ENCODE measurements at regions not wholly inside any gene's neighbourhood (a gene's known extent, or its start where the extent isn't known, plus 50 kb on each side); places are given as distances from the start of the nearest gene placed in this dataset.
"Not testable (repeated sequence)": the region's sequence is repeated elsewhere in the genome, so short reads cannot be mapped to it uniquely, and the experiment has no call there.

DNA sequence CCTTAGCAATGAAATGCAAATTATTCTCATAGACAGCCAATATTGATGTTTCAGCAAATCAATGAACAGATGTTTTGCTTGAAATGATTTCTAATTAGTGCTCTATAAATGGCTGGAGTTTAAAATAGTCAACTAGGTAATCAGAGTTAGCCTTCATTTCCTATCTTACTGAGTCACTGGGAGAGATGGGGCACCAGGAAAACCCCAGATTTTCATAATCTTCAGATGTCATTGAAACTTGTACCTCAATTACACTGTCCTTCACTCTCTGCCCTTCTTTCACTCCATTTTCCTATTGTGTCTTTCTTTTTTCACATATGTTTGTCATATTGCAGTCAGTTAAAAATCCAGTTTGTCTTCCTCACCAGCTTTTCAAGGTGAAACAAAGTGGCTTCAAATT, 92.7 kb downstream of the C12orf75 start:
- no peak for DNase-seq (ENCODE audit: low read depth, low spot score)

GRCh38 chr12:105423921-105424320, 93.4 kb downstream of the C12orf75 start:
- DNase-seq (ENCODE audit: low read depth, low spot score): no peak

DNA sequence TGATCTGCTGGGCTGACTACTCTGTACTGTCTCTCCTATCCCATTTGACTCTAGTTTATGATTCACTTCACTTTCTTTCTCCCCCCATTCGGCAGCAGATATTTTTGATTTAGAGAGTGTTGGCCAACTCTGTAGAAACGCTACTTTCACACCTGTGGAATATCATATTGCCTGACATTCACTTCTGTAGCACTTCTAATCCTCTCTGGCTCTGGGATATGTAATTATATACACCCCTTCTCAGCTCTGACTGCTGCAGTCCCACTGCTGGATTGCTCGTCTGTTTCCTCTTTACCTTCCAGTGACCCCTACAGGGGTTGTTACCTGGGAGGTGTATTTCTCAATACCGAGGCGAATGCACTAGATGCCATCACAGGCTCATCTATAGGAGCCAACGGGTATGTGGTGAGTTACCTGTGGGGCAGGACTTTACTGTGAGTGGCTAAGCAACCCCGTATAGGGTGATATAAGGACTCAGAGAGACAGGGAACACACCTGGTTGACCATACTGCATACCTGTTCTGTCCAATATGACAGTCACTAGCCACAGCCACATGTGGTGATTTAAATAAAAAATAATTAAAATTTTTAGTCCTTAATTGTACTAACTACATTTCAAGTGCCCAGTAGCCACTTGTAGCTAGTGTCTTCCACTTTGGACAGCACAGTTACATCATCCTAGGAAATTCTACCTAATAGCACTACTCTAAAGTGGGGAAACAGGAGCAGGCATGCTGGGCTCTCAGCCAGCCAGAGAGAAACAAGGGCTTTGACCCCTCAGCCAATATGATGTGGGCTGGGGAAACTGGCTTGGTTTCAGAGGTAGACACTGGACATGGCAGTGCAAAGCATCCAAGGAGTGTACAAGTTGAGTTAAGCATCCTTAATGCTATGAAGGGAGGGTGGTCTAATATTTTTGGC, 95.0 kb downstream of the C12orf75 start:
- DNase-seq (ENCODE audit: low read depth, low spot score): no peak

DNA sequence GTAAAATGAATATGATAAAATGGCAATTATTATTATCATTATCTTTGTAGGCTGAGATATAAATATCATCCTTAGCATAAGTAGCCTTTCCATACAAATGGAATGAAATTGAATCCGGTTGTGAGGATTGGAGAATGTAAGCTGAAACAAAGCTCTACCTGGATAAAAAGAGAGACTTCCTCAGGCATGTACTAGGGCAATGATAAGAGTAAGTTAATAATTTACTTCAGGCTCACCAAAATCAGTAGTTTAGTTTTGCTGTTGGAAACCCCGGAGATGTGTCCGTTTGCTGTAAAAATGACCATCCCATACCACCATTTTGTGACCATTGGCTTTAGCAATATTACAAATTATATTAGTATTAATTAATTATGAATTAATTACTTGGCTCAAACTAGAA, 96.3 kb downstream of the C12orf75 start:
- no peak for DNase-seq (ENCODE audit: low read depth, low spot score)

GRCh38 chr12:105427883-105428282, 97.4 kb downstream of the C12orf75 start:
- DNase-seq (ENCODE audit: low read depth, low spot score): no peak

GRCh38 chr12:105428793-105429395, 98.4 kb downstream of the C12orf75 start:
- DNase-seq (ENCODE audit: low read depth, low spot score): no peak

DNA sequence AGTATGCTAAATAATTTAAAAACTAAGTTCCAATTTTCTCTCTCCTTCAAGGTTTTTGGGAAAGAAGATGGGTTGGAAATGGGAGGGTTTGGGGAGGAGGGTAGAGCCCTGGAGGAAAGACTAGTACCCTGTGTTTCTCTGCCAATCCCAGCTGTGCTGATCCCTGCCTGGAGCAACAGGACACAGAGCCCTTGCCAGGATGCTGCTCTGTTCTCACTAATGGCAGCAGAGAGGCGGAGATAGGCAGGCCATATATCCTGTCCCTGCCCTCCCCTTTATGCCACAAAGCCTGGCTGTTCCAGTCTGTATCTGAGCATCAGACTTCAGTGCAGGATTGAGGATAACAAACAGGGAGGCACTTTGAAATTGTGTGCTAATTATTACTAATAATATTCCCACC, 99.0 kb downstream of the C12orf75 start:
- DNase-seq (ENCODE audit: low read depth, low spot score): no peak

- DNase-seq (ENCODE audit: low read depth, low spot score): no peak
These were observed 101.1 kb downstream of the C12orf75 start for GRCh38 chr12:105431537-105432100.

DNA sequence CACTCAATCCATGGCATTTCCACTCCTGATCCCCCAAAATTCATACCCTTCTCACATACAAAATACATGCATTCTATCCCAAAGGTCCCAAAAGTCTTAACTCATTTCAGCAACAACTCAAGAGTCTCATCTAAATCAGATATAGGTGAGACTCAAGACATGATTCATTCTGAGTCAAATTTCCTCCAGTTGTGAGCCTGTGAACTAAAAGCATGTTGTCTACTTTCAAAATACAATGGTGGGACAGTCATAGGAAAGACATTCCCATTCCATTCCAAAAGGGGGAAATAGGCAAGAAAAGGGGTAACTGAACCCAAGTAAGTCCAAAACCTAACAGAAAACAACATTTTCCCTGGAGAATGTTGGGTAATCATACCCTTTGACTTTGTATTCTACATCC, 103.3 kb downstream of the C12orf75 start:
- DNase-seq (ENCODE audit: low read depth, low spot score): peak; percentile 29

DNA sequence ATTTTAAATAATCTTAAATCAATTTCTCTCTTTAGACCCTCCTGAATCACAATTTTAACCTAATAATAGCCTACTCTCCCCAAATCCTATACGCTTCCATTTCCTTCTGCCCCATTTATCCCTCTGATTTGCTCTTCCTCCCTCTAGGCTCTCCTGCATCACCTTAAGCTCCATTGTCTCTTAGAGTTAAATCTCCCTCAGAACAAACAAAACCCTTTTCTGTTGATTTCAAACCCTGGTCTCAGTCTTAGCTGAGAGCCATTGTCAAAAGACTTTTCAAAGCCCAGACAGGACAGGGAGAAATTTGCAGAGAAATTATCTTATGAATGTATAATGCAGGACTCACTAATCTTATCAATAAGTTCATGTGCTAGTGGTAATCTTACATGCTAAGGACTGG, 106.1 kb downstream of the C12orf75 start:
- DNase-seq (ENCODE audit: low read depth, low spot score): no peak

DNA sequence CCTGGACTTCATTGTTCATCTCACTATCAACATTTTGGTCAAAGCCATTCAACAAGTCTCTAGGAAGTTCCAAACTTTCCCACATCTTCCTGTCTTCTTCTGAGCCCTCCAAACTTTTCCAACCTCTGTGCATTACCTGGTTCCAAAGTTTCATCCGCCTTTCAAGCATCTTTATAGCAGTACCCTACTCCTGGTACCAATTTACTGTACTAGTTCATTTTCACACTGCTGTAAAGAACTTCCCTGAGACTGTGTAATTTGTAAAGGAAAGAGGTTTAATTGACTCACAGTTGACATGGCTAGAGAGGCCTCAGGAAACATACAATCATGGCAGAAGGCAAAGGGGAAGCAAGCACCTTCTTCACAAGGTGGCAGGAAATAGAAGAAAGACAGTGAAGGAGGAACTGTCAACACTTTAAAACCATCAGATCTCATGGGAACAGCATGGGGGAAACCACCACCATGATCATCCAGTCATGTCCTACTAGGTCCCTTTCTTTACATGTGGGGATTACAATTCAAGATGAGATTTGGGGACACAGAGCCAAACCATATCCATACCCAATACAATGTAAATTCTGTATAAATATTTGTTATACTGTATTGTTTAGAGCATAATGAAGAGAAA, 109.7 kb downstream of the C12orf75 start:
- DNase-seq (ENCODE audit: low read depth, low spot score): no peak

- DNase-seq (ENCODE audit: low read depth, low spot score): peak; percentile 40
These were observed 113.5 kb downstream of the C12orf75 start for GRCh38 chr12:105443802-105444652.

DNA sequence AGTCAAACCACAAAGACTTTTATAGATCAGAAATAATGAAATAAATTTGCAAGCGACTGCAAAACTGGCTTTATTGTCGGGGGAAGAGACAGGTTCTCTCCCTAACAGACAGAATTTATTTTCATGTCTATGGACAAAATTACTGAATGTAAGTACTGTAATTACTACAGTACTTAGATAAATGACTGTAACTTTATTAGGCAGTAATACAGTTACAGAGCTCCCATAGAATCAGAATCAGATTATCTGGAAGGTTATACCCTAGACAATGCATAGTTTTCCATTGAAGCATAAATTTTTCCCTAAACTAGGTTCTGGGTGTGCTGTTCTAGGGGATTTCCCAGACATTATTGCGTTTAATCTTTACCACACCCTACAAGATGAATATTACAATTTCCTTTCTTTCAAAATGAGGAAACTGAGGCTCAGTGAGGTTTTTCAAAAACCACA, 114.2 kb downstream of the C12orf75 start:
- no peak for DNase-seq (ENCODE audit: low read depth, low spot score)

DNA sequence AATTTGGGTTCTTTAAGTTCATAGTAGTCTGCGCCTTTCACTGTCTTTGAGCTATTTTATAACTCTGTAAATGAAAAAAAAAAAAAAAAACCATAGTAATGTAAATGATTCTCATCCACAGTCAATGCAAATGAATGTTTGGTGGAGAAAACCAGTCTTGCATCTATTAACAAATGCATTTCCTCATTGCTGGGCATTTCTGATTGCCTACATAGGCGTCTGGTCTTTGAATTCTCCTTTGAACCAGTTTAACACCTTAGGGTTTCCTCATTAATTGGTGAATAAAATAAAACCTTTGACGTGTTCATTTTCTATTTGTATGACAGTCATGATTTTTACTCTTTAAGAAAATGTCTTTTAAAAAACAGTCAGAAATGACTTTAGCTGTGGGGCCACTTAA, 114.8 kb downstream of the C12orf75 start:
- no peak for DNase-seq (ENCODE audit: low read depth, low spot score)

- DNase-seq (ENCODE audit: low read depth, low spot score): peak; percentile 75
These were observed 115.2 kb downstream of the C12orf75 start for GRCh38 chr12:105445649-105446048.

DNA sequence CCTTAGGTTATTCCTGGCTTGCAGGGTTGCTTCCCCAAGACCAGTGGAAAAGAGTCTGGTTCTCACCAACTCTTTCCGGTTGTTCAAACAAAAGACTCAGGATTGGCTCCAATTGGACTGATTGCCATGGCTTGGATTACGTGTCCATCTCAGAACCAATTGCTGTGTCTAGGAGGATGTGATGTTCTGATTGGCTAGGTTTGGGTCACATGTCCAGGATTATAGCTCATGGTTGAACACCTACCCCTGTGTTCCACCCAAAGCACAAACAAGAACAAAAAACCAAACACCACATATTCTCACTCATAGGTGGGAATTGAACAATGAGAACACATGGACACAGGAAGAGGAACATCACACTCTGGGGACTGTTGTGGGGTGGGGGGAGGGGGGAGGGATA, 116.0 kb downstream of the C12orf75 start:
- DNase-seq (ENCODE audit: low read depth, low spot score): not testable (repeated sequence)

- DNase-seq (ENCODE audit: low read depth, low spot score): peak; percentile 37
These were observed 118.9 kb downstream of the C12orf75 start for GRCh38 chr12:105449431-105449830.

- peak; percentile 85 for DNase-seq (ENCODE audit: low read depth, low spot score)
These were observed 120.7 kb downstream of the C12orf75 start for GRCh38 chr12:105451211-105451610.

DNA sequence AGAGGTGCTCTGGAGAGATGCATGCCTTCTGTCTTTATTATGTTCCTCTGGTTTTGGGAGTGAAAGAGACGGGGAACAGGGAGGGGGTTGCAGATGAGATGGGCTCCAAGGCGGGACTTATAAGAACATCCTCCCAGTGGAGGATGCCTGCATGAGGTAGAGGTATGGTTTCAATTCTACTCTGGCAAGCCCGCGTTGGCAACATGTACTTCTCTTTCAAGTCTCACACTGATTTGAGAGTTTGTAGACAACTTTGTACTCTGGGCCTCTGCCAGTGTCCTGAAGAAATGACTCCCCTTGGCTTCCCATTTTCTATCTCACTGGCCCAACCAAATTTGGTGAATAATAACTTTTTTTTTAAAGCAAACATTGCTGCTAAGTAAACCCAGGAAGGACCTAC, 121.3 kb downstream of the C12orf75 start:
- DNase-seq (ENCODE audit: low read depth, low spot score): no peak

DNA sequence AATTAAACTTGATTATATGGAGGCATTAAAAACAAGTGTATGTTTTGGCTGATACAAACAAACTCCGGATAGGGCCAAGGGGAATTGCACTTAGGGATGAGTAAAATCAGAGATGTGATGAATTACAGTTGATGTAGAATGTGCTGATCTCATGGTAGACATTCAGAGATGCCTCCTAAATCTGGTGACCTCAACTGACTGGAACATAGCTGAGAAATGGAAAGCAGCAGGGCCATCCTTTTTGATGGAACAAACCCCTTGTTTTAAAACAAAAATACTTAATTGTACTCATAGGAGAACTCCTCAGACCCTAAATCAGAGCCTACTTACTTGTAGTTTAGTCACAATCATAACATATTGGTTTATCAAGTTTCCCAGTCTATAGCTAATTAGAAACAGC, 122.8 kb downstream of the C12orf75 start:
- no peak for DNase-seq (ENCODE audit: low read depth, low spot score)

GRCh38 chr12:105454688-105455087, 124.2 kb downstream of the C12orf75 start:
- no peak for DNase-seq (ENCODE audit: low read depth, low spot score)

Measured in astrocyte of the hippocampus (primary cell).